OCI-LY7 (cell line): ENCODE measurements at regions not wholly inside any gene's neighbourhood (a gene's known extent, or its start where the extent isn't known, plus 50 kb on each side); places are given as distances from the start of the nearest gene placed in this dataset.

Experiments
- CTCF ChIP-seq: fragments of 200-600 bp; sonication (generic); conservative IDR thresholded peaks from 2 replicates; pipeline ENCODE4 v1.5.1; 2014; ENCODE audit warnings: mild to moderate bottlenecking, antibody characterized with exemption, low read length, moderate library complexity, mixed read lengths
- EZH2phosphoT487 ChIP-seq: fragments of 200-600 bp; sonication (generic); IDR thresholded peaks from 2 replicates; pipeline ENCODE4 v1.6.1; 2018; ENCODE audit warnings: low read depth, borderline replicate concordance, mild to moderate bottlenecking, mixed run types, antibody characterized with exemption, low read length, moderate library complexity, mixed read lengths

GRCh38 chr2:595831-596592, 81.2 kb downstream of the TMEM18 start:
- TF ChIP-seq CTCF, result no peak
- TF ChIP-seq EZH2phosphoT487, result no peak
